ENCODE measurements at regions not wholly inside any gene's neighbourhood (a gene's known extent, or its start where the extent isn't known, plus 50 kb on each side); places are given as distances from the start of the nearest gene placed in this dataset.

DNA sequence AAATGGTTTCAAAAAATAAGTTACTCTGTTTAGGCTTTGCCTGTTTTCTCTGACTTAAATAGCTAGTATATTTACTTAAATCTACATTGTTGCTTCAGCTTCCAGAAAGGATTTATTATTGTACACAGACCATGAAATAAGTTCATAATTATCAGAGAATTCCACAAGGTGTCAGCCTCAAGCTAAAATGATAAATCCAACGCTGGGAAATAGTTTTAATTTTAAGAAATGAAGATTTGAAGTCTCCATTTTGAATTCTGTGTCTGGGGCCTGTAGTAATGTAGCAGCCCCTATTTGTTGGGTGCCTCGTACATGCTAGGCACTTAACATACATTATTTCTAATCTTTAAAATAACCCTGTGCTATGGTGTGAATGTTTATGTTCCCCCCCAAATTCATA is 92.6 kb upstream of the KCNMB2 start:
- no peak for TF ChIP-seq POLR2AphosphoS5 (IDR thresholded peaks at IDR 0.05; ENCODE audit: low read depth, low read length)
- TF ChIP-seq SIN3A (IDR thresholded peaks at IDR 0.05; ENCODE audit: borderline replicate concordance, insufficient read depth, low read length) = no peak
